ENCODE measurements at regions not wholly inside any gene's neighbourhood (a gene's known extent, or its start where the extent isn't known, plus 50 kb on each side); places are given as distances from the start of the nearest gene placed in this dataset.
"Not testable (repeated sequence)": the region's sequence is repeated elsewhere in the genome, so short reads cannot be mapped to it uniquely, and the experiment has no call there.

- no peak for DNase-seq (ENCODE audit: low read depth, low spot score)
- no peak for TF ChIP-seq CTCF (IDR thresholded peaks at IDR 0.05; ENCODE audit: insufficient read depth, low read length, missing control alignments)
- POLR2A ChIA-PET: no interaction called here
- CTCF ChIA-PET: interaction anchor here (0.9 to 1.9 kb wide), 2 partner anchors 45 to 46 kb away, joined by 3 to 5 read pairs; no protein-coding TSS in a partner anchor
- H3K4me3 ChIP-seq (ENCODE audit: low read depth, low read length): no peak overlapping the region
Measured at GRCh38 chr1:116185161-116185701, 74.0 kb downstream of the MAB21L3 start.

GRCh38 chr1:116189481-116189880 lies 78.3 kb downstream of the MAB21L3 start:
- no peak for TF ChIP-seq CTCF (IDR thresholded peaks at IDR 0.05; ENCODE audit: insufficient read depth, low read length, missing control alignments)
- POLR2A ChIA-PET: no interaction called here
- no peak overlapping the region for H3K4me3 ChIP-seq (ENCODE audit: low read depth, low read length)
- DNase-seq (ENCODE audit: low read depth, low spot score): no peak
- CTCF ChIA-PET: no interaction called here

- no peak for DNase-seq (ENCODE audit: low read depth, low spot score)
- ChIA-PET POLR2A (no interaction called here), CTCF (no interaction called here)
- no peak overlapping the region for H3K4me3 ChIP-seq (ENCODE audit: low read depth, low read length)
- no peak for TF ChIP-seq CTCF (IDR thresholded peaks at IDR 0.05; ENCODE audit: insufficient read depth, low read length, missing control alignments)
Measured at GRCh38 chr1:116191294-116191693, 80.1 kb downstream of the MAB21L3 start.

- CTCF ChIA-PET: no interaction called here
Measured at GRCh38 chr1:116193768-116194167, 82.6 kb downstream of the MAB21L3 start.

GRCh38 chr1:116194568-116194967 lies 83.4 kb downstream of the MAB21L3 start:
- DNase-seq (ENCODE audit: low read depth, low spot score): no peak
- ChIA-PET POLR2A (no interaction called here), CTCF (no interaction called here)
- H3K4me3 ChIP-seq (ENCODE audit: low read depth, low read length): no peak overlapping the region
- no peak for TF ChIP-seq CTCF (IDR thresholded peaks at IDR 0.05; ENCODE audit: insufficient read depth, low read length, missing control alignments)

More at GRCh38 chr1:116193768-116194167, 82.6 kb downstream of the MAB21L3 start:
- DNase-seq (ENCODE audit: low read depth, low spot score): no peak
- POLR2A ChIA-PET: no interaction called here
- H3K4me3 ChIP-seq (ENCODE audit: low read depth, low read length): no peak overlapping the region
- no peak for TF ChIP-seq CTCF (IDR thresholded peaks at IDR 0.05; ENCODE audit: insufficient read depth, low read length, missing control alignments)

GRCh38 chr1:116195077-116195868 lies 84.1 kb downstream of the MAB21L3 start:
- no peak for TF ChIP-seq CTCF (IDR thresholded peaks at IDR 0.05; ENCODE audit: insufficient read depth, low read length, missing control alignments)
- no peak for DNase-seq (ENCODE audit: low read depth, low spot score)
- ChIA-PET POLR2A (no interaction called here), CTCF (interaction anchor here (1.6 kb wide), 1 partner anchor 29 kb away, joined by 3 read pairs; no protein-coding TSS in a partner anchor)
- H3K4me3 ChIP-seq (ENCODE audit: low read depth, low read length): no peak overlapping the region

- DNase-seq (ENCODE audit: low read depth, low spot score); CTCF ChIA-PET; H3K4me3 ChIP-seq (ENCODE audit: low read depth, low read length); POLR2A ChIA-PET: not testable (repeated sequence)
Measured at GRCh38 chr1:116200343-116200742, 89.1 kb downstream of the MAB21L3 start.
